ENCODE measurements at regions not wholly inside any gene's neighbourhood (a gene's known extent, or its start where the extent isn't known, plus 50 kb on each side); places are given as distances from the start of the nearest gene placed in this dataset.

- no peak for FAIRE-seq
- DNase-seq (ENCODE audit: insufficient read length) = no peak
- TF ChIP-seq POLR2AphosphoS5 (IDR thresholded peaks at IDR 0.05; ENCODE audit: low read depth, low read length) (no peak), POLR2A (IDR thresholded peaks at IDR 0.05; ENCODE audit: low read depth, low read length) (no peak), TAF1 (IDR thresholded peaks at IDR 0.05; ENCODE audit: borderline replicate concordance, low read depth, low read length) (no peak)
These were observed 80.9 kb upstream of the ALDH1B1 start for GRCh38 chr9:38311382-38312270.

- DNase-seq (ENCODE audit: insufficient read length) = no peak
- no peak for TF ChIP-seq POLR2AphosphoS5 (IDR thresholded peaks at IDR 0.05; ENCODE audit: low read depth, low read length)
- FAIRE-seq = no peak
These were observed 82.9 kb upstream of the ALDH1B1 start for GRCh38 chr9:38309324-38310195.

GRCh38 chr9:38308136-38308535, 84.4 kb upstream of the ALDH1B1 start:
- no peak for DNase-seq (ENCODE audit: insufficient read length)
- TF ChIP-seq TAF1 (IDR thresholded peaks at IDR 0.05; ENCODE audit: borderline replicate concordance, low read depth, low read length) (no peak), POLR2AphosphoS5 (IDR thresholded peaks at IDR 0.05; ENCODE audit: low read depth, low read length) (no peak), POLR2A (IDR thresholded peaks at IDR 0.05; ENCODE audit: low read depth, low read length) (no peak)
- no peak for FAIRE-seq

- FAIRE-seq = no peak
- TF ChIP-seq TAF1 (IDR thresholded peaks at IDR 0.05; ENCODE audit: borderline replicate concordance, low read depth, low read length) (no peak), POLR2A (IDR thresholded peaks at IDR 0.05; ENCODE audit: low read depth, low read length) (no peak), POLR2AphosphoS5 (IDR thresholded peaks at IDR 0.05; ENCODE audit: low read depth, low read length) (no peak)
- DNase-seq (ENCODE audit: insufficient read length) = no peak
These were observed 85.6 kb upstream of the ALDH1B1 start for GRCh38 chr9:38306899-38307298.

GRCh38 chr9:38305582-38305981, 86.9 kb upstream of the ALDH1B1 start:
- DNase-seq (ENCODE audit: insufficient read length) = no peak
- no peak for FAIRE-seq
- TF ChIP-seq POLR2A (IDR thresholded peaks at IDR 0.05; ENCODE audit: low read depth, low read length) (no peak), TAF1 (IDR thresholded peaks at IDR 0.05; ENCODE audit: borderline replicate concordance, low read depth, low read length) (no peak)

GRCh38 chr9:38301376-38302106, 91.0 kb upstream of the ALDH1B1 start:
- TF ChIP-seq TAF1 (IDR thresholded peaks at IDR 0.05; ENCODE audit: borderline replicate concordance, low read depth, low read length) = no peak
- TF ChIP-seq POLR2AphosphoS5 (IDR thresholded peaks at IDR 0.05; ENCODE audit: low read depth, low read length) = no peak
- TF ChIP-seq POLR2A (IDR thresholded peaks at IDR 0.05; ENCODE audit: low read depth, low read length) = no peak
- FAIRE-seq (no peak), DNase-seq (ENCODE audit: insufficient read length) (no peak)

GRCh38 chr9:38299856-38300255, 92.6 kb upstream of the ALDH1B1 start:
- FAIRE-seq (no peak), DNase-seq (ENCODE audit: insufficient read length) (no peak)
- TF ChIP-seq POLR2A (IDR thresholded peaks at IDR 0.05; ENCODE audit: low read depth, low read length) (no peak), POLR2AphosphoS5 (IDR thresholded peaks at IDR 0.05; ENCODE audit: low read depth, low read length) (no peak), TAF1 (IDR thresholded peaks at IDR 0.05; ENCODE audit: borderline replicate concordance, low read depth, low read length) (no peak)

- no peak for TF ChIP-seq POLR2A (IDR thresholded peaks at IDR 0.05; ENCODE audit: low read depth, low read length)
- no peak for TF ChIP-seq POLR2AphosphoS5 (IDR thresholded peaks at IDR 0.05; ENCODE audit: low read depth, low read length)
- TF ChIP-seq TAF1 (IDR thresholded peaks at IDR 0.05; ENCODE audit: borderline replicate concordance, low read depth, low read length) = no peak
- DNase-seq (ENCODE audit: insufficient read length) (no peak), FAIRE-seq (no peak)
These were observed 93.6 kb upstream of the ALDH1B1 start for GRCh38 chr9:38298904-38299303.

GRCh38 chr9:38298503-38298902, 94.0 kb upstream of the ALDH1B1 start:
- DNase-seq (ENCODE audit: insufficient read length) (no peak), FAIRE-seq (no peak)
- TF ChIP-seq POLR2AphosphoS5 (IDR thresholded peaks at IDR 0.05; ENCODE audit: low read depth, low read length) (no peak), POLR2A (IDR thresholded peaks at IDR 0.05; ENCODE audit: low read depth, low read length) (no peak), TAF1 (IDR thresholded peaks at IDR 0.05; ENCODE audit: borderline replicate concordance, low read depth, low read length) (no peak)

- no peak for TF ChIP-seq POLR2AphosphoS5 (IDR thresholded peaks at IDR 0.05; ENCODE audit: low read depth, low read length)
- TF ChIP-seq POLR2A (IDR thresholded peaks at IDR 0.05; ENCODE audit: low read depth, low read length) = no peak
- TF ChIP-seq TAF1 (IDR thresholded peaks at IDR 0.05; ENCODE audit: borderline replicate concordance, low read depth, low read length) = no peak
- DNase-seq (ENCODE audit: insufficient read length) (no peak), FAIRE-seq (no peak)
These were observed 95.7 kb upstream of the ALDH1B1 start for GRCh38 chr9:38296807-38297206.

GRCh38 chr9:38295764-38296163, 96.7 kb upstream of the ALDH1B1 start:
- FAIRE-seq = no peak
- TF ChIP-seq POLR2A (IDR thresholded peaks at IDR 0.05; ENCODE audit: low read depth, low read length) (no peak), TAF1 (IDR thresholded peaks at IDR 0.05; ENCODE audit: borderline replicate concordance, low read depth, low read length) (no peak), POLR2AphosphoS5 (IDR thresholded peaks at IDR 0.05; ENCODE audit: low read depth, low read length) (no peak)

More at GRCh38 chr9:38295764-38296163, 96.7 kb upstream of the ALDH1B1 start:
- no peak for DNase-seq (ENCODE audit: insufficient read length)
